HEK293 (cell line): ENCODE measurements at regions not wholly inside any gene's neighbourhood (a gene's known extent, or its start where the extent isn't known, plus 50 kb on each side); places are given as distances from the start of the nearest gene placed in this dataset.

Experiments
- CTCF ChIA-PET: fragments of 350-600 bp; formaldehyde crosslinking; extraction: SDS; loops from one replicate; lab custom pipeline; 2021; ENCODE audit warnings: antibody characterized with exemption; lab: Yijun Ruan, JAX
- POLR2A ChIA-PET: fragments of 300-600 bp; formaldehyde crosslinking; extraction: SDS; loops from one replicate; lab custom pipeline; 2020; ENCODE audit warnings: antibody characterized with exemption, inconsistent platforms; lab: Yijun Ruan, JAX
- H3K27ac ChIP-seq: fragments of 200-500 bp; sonication (Bioruptor generic); 2 replicates; pipeline ENCODE4 v1.5.1; 2014; ENCODE audit warnings: low read depth, low read length, control low read depth, inconsistent platforms; ENCODE audit errors: extremely low read depth
- H3K36me3 ChIP-seq, 2 experiments: fragments of 200-500 bp in 1 of 2; sonication (Bioruptor generic) in 1 of 2; 1 replicate in 1 of 2; 2 replicates in 1 of 2; pipeline ENCODE4 v1.5.1; 2014 to 2017; ENCODE audit warnings: inconsistent platforms in 2 of 2, low read length in 2 of 2; ENCODE audit not compliant: control insufficient read depth in 2 of 2, insufficient read depth in 1 of 2
- H3K4me1 ChIP-seq: fragments of 200-500 bp; sonication (Bioruptor generic); 2 replicates; pipeline ENCODE4 v1.5.1; 2014; ENCODE audit warnings: mild to moderate bottlenecking, low read length, inconsistent platforms; ENCODE audit not compliant: control insufficient read depth, insufficient read depth
- H3K4me3 ChIP-seq: 2 replicates; pipeline ENCODE4 v1.5.1; 2011; ENCODE audit warnings: low read depth, mild to moderate bottlenecking, control low read depth, low read length, moderate library complexity
- H3K9me3 ChIP-seq: fragments of 200-500 bp; sonication (Bioruptor generic); 2 replicates; pipeline ENCODE4 v1.5.1; 2014; ENCODE audit warnings: low read depth, low read length, inconsistent platforms; ENCODE audit not compliant: control insufficient read depth, insufficient read depth
- GLI4 ChIP-seq: fragments of 450-650 bp; formaldehyde crosslinking; IDR thresholded peaks from 2 replicates; pipeline ENCODE4 v1.5.1; 2016; ENCODE audit warnings: missing biosample characterization, missing genetic modification characterization
- INSM2 ChIP-seq: fragments of 450-650 bp; formaldehyde crosslinking; IDR thresholded peaks from 2 replicates; pipeline ENCODE4 v1.5.1; 2016; ENCODE audit warnings: missing biosample characterization, missing genetic modification characterization
- KLF16 ChIP-seq: fragments of 450-650 bp; formaldehyde crosslinking; IDR thresholded peaks from 2 replicates; pipeline ENCODE4 v1.5.1; 2017; ENCODE audit warnings: missing biosample characterization, missing genetic modification characterization
- SCRT2 ChIP-seq: fragments of 450-650 bp; formaldehyde crosslinking; IDR thresholded peaks from 2 replicates; pipeline ENCODE4 v1.5.1; 2016; ENCODE audit warnings: missing biosample characterization, missing genetic modification characterization
- SP2 ChIP-seq: fragments of 450-650 bp; formaldehyde crosslinking; IDR thresholded peaks from 2 replicates; pipeline ENCODE4 v1.5.1; 2016; ENCODE audit warnings: missing biosample characterization, missing genetic modification characterization
- ZBTB11 ChIP-seq: fragments of 450-650 bp; formaldehyde crosslinking; conservative IDR thresholded peaks from 2 replicates; pipeline ENCODE4 v1.5.1; 2016; ENCODE audit warnings: low read depth, missing biosample characterization, missing genetic modification characterization
- ZFP41 ChIP-seq: fragments of 450-650 bp; formaldehyde crosslinking; IDR thresholded peaks from 2 replicates; pipeline ENCODE4 v1.5.1; 2016; ENCODE audit warnings: missing biosample characterization, missing genetic modification characterization, borderline replicate concordance
- ZNF10 ChIP-seq: fragments of 450-650 bp; formaldehyde crosslinking; IDR thresholded peaks from 2 replicates; pipeline ENCODE4 v1.5.1; 2017; ENCODE audit warnings: missing biosample characterization, missing genetic modification characterization
- ZNF112 ChIP-seq: fragments of 450-650 bp; formaldehyde crosslinking; IDR thresholded peaks from 2 replicates; pipeline ENCODE4 v1.5.0; 2017; ENCODE audit warnings: missing biosample characterization, missing genetic modification characterization
- ZNF324 ChIP-seq: fragments of 450-650 bp; formaldehyde crosslinking; IDR thresholded peaks from 2 replicates; pipeline ENCODE4 v1.5.1; 2016; ENCODE audit warnings: missing biosample characterization, missing genetic modification characterization
- ZNF404 ChIP-seq: fragments of 450-650 bp; formaldehyde crosslinking; IDR thresholded peaks from 2 replicates; pipeline ENCODE4 v1.5.1; 2017; ENCODE audit warnings: missing biosample characterization, missing genetic modification characterization
- ZNF518A ChIP-seq: fragments of 450-650 bp; formaldehyde crosslinking; conservative IDR thresholded peaks from 2 replicates; pipeline ENCODE4 v1.5.1; 2016; ENCODE audit warnings: low read depth, missing biosample characterization, missing genetic modification characterization
- ZNF561 ChIP-seq: fragments of 450-650 bp; IDR thresholded peaks from 2 replicates; pipeline ENCODE4 v1.5.1; 2018; ENCODE audit warnings: missing biosample characterization, missing genetic modification characterization, borderline replicate concordance
- ZNF623 ChIP-seq: fragments of 450-650 bp; formaldehyde crosslinking; IDR thresholded peaks from 2 replicates; pipeline ENCODE4 v1.5.1; 2016; ENCODE audit warnings: missing biosample characterization, missing genetic modification characterization
- ZNF654 ChIP-seq: fragments of 450-650 bp; formaldehyde crosslinking; IDR thresholded peaks from 2 replicates; pipeline ENCODE4 v1.5.1; 2016; ENCODE audit warnings: low read depth, missing biosample characterization, missing genetic modification characterization
- ZNF677 ChIP-seq: fragments of 450-650 bp; IDR thresholded peaks from 2 replicates; pipeline ENCODE4 v1.5.0; 2018; ENCODE audit warnings: missing biosample characterization, mild to moderate bottlenecking, missing genetic modification characterization, moderate library complexity
- ZNF785 ChIP-seq: fragments of 450-650 bp; formaldehyde crosslinking; IDR thresholded peaks from 2 replicates; pipeline ENCODE4 v1.5.1; 2016; ENCODE audit warnings: missing biosample characterization, missing genetic modification characterization

GRCh38 chr2:43130548-43130875, 95.9 kb downstream of the ZFP36L2 start:
- Histone ChIP-seq H3K9me3 (no peaks in the 10 kb centered on the region), H3K4me3 (no peak overlapping the region), H3K27ac (no peak overlapping the region), H3K4me1 (no peaks in the 10 kb centered on the region), H3K36me3 (no peaks in the 10 kb centered on the region)
- ChIA-PET POLR2A (interaction anchor here (1.5 kb wide), 1 partner anchor 96 kb away, joined by 7 read pairs; the partner anchor contains the start of gene ZFP36L2), CTCF (interaction anchor here (0.7 to 1.6 kb wide), 6 partner anchors 10 to 353 kb away, joined by 3 to 8 read pairs (median 5); no protein-coding TSS in a partner anchor)
- no peak for TF ChIP-seq ZNF518A (tag by site-specific recombination)
- no peak for TF ChIP-seq INSM2 (tag by site-specific recombination)
- TF ChIP-seq SCRT2 (tag by site-specific recombination), result no peak
- TF ChIP-seq ZNF10, result no peak
- TF ChIP-seq ZNF623 (tag by site-specific recombination), result no peak
- no peak for TF ChIP-seq ZFP41 (tag by site-specific recombination)
- no peak for TF ChIP-seq ZBTB11 (tag by site-specific recombination)
- TF ChIP-seq ZNF404 (tag by site-specific recombination), result no peak
- TF ChIP-seq ZNF654 (tag by site-specific recombination), result no peak
- no peak for TF ChIP-seq KLF16 (tag by site-specific recombination)
- no peak for TF ChIP-seq GLI4 (tag by site-specific recombination)
- no peak for TF ChIP-seq ZNF324 (tag by site-specific recombination)
- no peak for TF ChIP-seq ZNF561
- no peak for TF ChIP-seq SP2 (tag by site-specific recombination)
- TF ChIP-seq ZNF677, result no peak
- TF ChIP-seq ZNF785 (tag by site-specific recombination), result no peak
- no peak for TF ChIP-seq ZNF112 (tag by site-specific recombination)
